ENCODE measurements at regions not wholly inside any gene's neighbourhood (a gene's known extent, or its start where the extent isn't known, plus 50 kb on each side); places are given as distances from the start of the nearest gene placed in this dataset.

DNA sequence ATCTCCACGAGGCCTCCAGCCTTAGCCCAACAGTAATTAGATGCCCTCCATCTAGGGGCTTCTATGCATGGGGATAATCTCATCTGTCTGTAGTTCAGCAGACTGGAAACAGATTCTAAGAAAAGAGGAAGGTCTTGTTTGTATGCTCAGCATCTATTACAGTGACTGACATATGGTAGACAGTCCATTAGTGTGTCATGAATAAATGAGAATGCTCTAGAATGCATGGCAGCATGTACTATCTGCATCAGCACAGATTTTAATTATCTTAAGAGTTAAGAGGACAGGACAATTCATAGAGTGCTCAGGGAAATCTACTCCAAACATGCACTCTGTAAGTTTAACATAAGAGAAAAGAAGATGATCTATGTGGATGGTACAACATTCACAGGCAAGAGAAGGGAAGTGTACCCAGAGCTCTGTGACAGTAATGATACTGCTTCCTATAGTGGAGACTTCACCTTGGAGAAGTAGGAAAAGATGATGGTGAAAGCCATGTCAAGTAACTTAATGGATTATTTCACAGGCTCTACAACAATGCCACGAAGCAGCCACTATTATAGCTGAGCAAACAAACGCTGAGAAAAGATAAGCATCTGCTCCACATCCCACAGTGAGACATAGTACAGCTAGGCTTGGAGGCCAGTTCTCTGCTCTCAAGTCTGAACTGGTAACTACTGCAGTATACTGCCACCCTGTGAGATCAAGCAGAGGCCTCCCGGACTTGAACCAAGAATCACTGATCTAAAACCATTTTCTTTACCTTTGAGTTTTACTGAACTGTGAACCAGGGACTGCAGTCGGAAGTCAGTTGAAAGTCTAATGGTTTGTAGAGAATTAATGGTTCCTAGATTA is 309.2 kb upstream of the SPTLC3 start:
- no peak overlapping the region for H3K4me3 ChIP-seq
- H3K4me1 ChIP-seq, result peaks cover 10% of the 10 kb centered on the region
- 40 to 44% methylated on average over 5 of the region's 5 CpGs for WGBS, 2 donors
- H3K27ac ChIP-seq, result peak overlapping the region in 2 of 4 donors; percentile 31 to 53
- intact Hi-C loops (cut with DNase I), result no loop called here
- no peaks in the 10 kb centered on the region for H3K27me3 ChIP-seq
- H3K9me3 ChIP-seq, result no peaks in the 10 kb centered on the region
- TF ChIP-seq, protein P1, sequence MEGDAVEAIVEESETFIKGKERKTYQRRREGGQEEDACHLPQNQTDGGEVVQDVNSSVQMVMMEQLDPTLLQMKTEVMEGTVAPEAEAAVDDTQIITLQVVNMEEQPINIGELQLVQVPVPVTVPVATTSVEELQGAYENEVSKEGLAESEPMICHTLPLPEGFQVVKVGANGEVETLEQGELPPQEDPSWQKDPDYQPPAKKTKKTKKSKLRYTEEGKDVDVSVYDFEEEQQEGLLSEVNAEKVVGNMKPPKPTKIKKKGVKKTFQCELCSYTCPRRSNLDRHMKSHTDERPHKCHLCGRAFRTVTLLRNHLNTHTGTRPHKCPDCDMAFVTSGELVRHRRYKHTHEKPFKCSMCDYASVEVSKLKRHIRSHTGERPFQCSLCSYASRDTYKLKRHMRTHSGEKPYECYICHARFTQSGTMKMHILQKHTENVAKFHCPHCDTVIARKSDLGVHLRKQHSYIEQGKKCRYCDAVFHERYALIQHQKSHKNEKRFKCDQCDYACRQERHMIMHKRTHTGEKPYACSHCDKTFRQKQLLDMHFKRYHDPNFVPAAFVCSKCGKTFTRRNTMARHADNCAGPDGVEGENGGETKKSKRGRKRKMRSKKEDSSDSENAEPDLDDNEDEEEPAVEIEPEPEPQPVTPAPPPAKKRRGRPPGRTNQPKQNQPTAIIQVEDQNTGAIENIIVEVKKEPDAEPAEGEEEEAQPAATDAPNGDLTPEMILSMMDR (IDR thresholded peaks at IDR 0.05), result peak in 2 of 7 experiments; percentile 7 to 13
- no peak for TF ChIP-seq POLR2A (IDR thresholded peaks at IDR 0.05)
- ATAC-seq, result peak; percentile 73
- no peaks in the 10 kb centered on the region for H3K36me3 ChIP-seq (replicated peaks in 1 of 2; ENCODE audit: insufficient read depth in 1 of 2, low read depth in 2 of 2)
- peak; percentile 18 to 50 (median 34) for DNase-seq

DNA sequence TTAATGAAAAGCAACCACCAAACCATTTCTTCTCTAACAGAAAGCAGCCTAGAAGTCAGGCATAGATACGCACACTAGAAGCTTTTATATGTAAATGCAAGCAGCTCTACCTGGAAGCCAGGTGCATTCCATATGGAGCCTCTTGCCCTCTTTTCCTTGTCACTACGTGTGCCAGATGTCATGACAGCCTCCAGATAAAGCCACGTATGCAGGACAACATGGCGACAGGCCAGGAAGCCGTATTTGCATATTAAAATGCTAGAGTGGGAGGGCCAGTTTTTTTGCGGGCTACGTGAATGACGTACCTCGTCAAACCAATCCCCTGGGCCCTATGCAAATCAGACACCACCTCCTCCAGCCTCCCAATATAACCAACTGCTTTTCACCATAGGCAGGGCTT is 308.1 kb upstream of the SPTLC3 start:
- Histone ChIP-seq H3K36me3 (replicated peaks in 1 of 2; ENCODE audit: insufficient read depth in 1 of 2, low read depth in 2 of 2) (no peaks in the 10 kb centered on the region), H3K4me1 (peaks cover 10% of the 10 kb centered on the region), H3K4me3 (no peak overlapping the region), H3K27ac (peak overlapping the region in 2 of 4 donors; percentile 31 to 53), H3K27me3 (no peaks in the 10 kb centered on the region), H3K9me3 (no peaks in the 10 kb centered on the region)
- DNase-seq, result peak; percentile 66 to 92 (median 85)
- intact Hi-C loops (cut with DNase I), result no loop called here
- ATAC-seq, result peak; percentile 82
- TF ChIP-seq POLR2A (IDR thresholded peaks at IDR 0.05), result peak in 1 of 3 donors; percentile 28
- TF ChIP-seq, protein P1 (IDR thresholded peaks at IDR 0.05), result no peak
- WGBS, 2 donors, result 53 to 65% methylated on average over 9 of the region's 9 CpGs

DNA sequence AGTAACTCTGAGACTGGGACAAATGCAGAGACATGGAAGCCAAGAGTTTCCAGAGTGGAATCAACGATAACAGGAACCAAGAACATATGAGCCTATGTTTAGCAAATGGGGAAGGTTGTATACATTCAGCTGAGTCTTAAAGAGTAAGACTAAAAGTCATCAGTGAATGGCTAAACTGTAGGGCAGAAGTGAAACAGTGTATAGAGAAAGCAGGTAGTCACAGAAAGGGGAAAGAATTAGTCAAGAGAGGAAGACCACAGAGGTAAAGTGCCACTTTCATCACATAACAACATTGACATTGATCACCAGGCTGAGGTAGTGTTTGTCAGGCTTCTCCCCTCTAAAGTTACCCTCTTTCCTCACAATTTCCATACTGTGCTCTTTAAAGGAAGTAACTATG is 306.5 kb upstream of the SPTLC3 start:
- intact Hi-C loops (cut with DNase I), result no loop called here
- Histone ChIP-seq H3K9me3 (no peaks in the 10 kb centered on the region), H3K27me3 (no peaks in the 10 kb centered on the region), H3K4me3 (no peak overlapping the region), H3K27ac (no peak overlapping the region), H3K36me3 (replicated peaks in 1 of 2; ENCODE audit: insufficient read depth in 1 of 2, low read depth in 2 of 2) (no peaks in the 10 kb centered on the region), H3K4me1 (peaks cover 10% of the 10 kb centered on the region)
- no peak for DNase-seq
- 84 to 89% methylated on average over 1 of the region's 1 CpG for WGBS, 2 donors
- no peak for ATAC-seq
- no peak for TF ChIP-seq POLR2A (IDR thresholded peaks at IDR 0.05)
- TF ChIP-seq, protein P1 (IDR thresholded peaks at IDR 0.05), result no peak

DNA sequence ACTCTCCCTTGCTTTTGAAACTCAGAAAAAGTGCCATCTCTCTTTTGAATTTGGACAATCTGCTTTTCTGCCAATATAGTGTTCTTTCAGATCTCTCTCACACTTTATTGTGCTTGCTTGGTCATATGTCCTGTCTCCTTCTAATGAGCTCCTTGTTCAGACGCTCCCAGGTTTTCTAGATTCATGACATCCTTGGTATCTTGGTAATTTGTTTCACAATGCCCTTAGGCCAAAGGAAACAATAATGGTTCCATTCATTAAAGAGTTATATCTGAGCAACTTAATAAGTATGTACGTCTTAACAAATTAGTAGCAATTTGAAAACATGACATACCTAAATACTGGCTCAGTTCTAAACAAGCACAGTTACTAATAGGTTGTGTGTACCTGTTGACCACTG is 293.4 kb upstream of the SPTLC3 start:
- TF ChIP-seq POLR2A (IDR thresholded peaks at IDR 0.05), result no peak
- TF ChIP-seq, protein P1 (IDR thresholded peaks at IDR 0.05), result no peak
- DNase-seq (no peak), ATAC-seq (no peak)
- intact Hi-C loops (cut with DNase I), result no loop called here
- H3K9me3 ChIP-seq, result no peaks in the 10 kb centered on the region
- 77 to 81% methylated on average over 2 of the region's 2 CpGs for WGBS, 2 donors
- H3K27me3 ChIP-seq, result no peaks in the 10 kb centered on the region
- no peaks in the 10 kb centered on the region for H3K4me1 ChIP-seq
- H3K36me3 ChIP-seq (replicated peaks in 1 of 2; ENCODE audit: insufficient read depth in 1 of 2, low read depth in 2 of 2), result no peaks in the 10 kb centered on the region
- H3K27ac ChIP-seq, result no peak overlapping the region
- no peak overlapping the region for H3K4me3 ChIP-seq

All from body of pancreas (tissue), 4 donors.